HG02840 (cell line): ENCODE measurements at regions not wholly inside any gene's neighbourhood (a gene's known extent, or its start where the extent isn't known, plus 50 kb on each side); places are given as distances from the start of the nearest gene placed in this dataset.

ENCODE experiments used
- ATAC-seq: cut with Tn5 transposase; IDR thresholded peaks from one replicate; pipeline ENCODE4 v1.9.1; 2021; ENCODE audit warnings: mild to moderate bottlenecking, moderate library complexity, moderate number of reproducible peaks; ENCODE audit not compliant: unreplicated experiment, low FRiP score

GRCh38 chr15:38164061-38164460 lies 88.6 kb upstream of the SPRED1 start:
- no peak for ATAC-seq

DNA sequence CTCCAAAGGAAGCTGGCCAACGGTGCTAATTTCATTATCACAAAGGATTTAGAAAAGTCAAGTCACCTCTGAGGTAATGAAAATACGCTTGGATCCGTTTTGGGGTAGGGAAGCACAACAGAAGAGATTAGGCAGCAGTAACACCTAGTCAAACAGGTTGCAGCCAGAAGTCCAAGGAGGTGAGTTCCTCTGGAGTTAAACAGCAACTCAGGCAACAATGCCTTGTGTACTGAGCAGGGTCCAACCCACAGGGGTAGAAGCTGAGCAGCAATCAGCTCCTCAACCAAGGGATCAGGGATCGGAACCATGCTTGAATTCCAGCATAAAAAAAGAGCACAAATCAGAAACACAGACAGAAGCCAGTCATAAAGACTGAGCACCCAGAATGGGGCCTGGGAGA lies 88.1 kb upstream of the SPRED1 start:
- no peak for ATAC-seq

- ATAC-seq: no peak
Observed at GRCh38 chr15:38168467-38169070, 84.1 kb upstream of the SPRED1 start.

GRCh38 chr15:38171973-38172372 lies 80.7 kb upstream of the SPRED1 start:
- ATAC-seq: no peak

DNA sequence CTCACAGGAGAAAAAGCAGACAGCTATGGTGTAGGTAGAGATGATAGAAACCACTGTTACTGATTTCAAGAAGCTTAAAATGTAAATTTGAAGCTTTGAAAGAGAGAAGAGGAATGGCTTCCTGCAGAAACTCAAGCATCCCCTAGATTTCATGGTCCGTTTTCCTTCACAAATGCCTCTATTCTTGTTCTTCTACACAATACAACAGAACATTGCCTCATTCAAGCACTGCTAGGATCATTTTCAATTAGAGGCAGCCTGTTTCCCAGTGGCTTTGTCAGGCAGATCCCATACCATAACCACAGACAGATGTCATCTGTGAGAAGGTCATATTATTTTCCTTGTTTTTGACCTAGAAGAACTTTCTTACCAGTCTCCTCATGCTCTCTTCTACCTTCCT lies 77.9 kb upstream of the SPRED1 start:
- ATAC-seq: no peak

- ATAC-seq: no peak
Observed at GRCh38 chr15:38176155-38176554, 76.5 kb upstream of the SPRED1 start.

DNA sequence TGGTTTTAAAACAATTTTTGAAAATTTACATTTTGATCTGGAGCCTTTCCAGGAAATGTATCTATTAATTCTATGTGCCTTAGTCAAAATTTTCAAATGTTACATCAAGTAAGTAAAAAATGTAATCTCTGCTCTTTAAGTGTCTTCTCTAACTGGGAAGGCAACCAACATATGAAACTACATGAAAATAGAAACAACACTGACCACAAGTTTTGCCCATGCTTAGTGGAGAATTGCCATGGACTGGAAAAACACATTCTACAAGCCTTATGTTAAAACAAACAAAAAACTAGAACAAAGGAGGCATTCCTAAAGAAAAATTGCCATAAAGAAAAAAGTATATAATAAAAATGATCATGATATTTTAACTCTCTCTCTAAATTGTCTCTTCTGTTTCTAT lies 75.9 kb upstream of the SPRED1 start:
- ATAC-seq: no peak

GRCh38 chr15:38182900-38183299 lies 69.7 kb upstream of the SPRED1 start:
- ATAC-seq: no peak

DNA sequence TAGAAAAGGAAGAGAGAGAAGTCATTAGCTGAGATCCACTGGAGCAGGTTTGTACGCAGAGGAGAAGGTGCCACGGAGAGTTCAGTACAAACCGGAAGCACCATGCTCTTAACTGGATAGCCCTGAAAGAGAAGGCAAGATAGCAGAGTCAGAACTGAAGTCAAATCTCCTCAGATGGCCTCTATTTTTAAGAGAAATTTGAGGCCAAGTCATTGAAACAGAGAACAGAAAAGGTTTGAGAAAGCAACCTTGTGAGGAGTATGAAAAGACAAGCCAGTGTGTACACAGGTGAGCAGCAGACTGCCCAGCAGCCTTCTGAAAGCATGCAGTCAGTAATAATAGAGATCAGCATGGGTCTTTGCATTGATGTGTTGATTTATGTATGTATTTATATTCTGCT lies 66.1 kb upstream of the SPRED1 start:
- ATAC-seq: no peak

GRCh38 chr15:38187630-38188313 lies 64.9 kb upstream of the SPRED1 start:
- ATAC-seq: no peak

GRCh38 chr15:38189671-38190295 lies 62.9 kb upstream of the SPRED1 start:
- no peak for ATAC-seq

- ATAC-seq: no peak
Observed at GRCh38 chr15:38190501-38190900, 62.1 kb upstream of the SPRED1 start.

DNA sequence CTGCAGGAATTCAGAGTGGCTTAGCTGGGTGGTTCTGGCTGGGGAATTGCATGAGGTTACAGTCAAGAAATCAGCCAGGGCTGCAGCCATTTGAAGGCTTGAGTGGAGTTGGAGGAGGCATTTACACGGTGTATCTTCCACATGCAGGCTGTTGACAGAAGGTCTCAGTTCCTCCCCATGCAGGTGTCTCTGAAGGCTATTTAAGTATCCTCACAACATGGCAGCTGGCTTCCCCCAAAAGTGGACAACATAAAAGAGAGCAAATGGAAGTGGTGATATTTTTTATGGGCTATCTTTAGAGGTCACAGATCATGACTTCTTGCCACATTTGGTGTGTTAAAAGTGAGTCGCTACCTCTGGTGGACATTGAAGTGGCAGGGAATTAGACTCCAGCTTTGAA lies 60.1 kb upstream of the SPRED1 start:
- ATAC-seq: no peak

- no peak for ATAC-seq
Observed at GRCh38 chr15:38193496-38193895, 59.1 kb upstream of the SPRED1 start.

GRCh38 chr15:38195191-38195901 lies 57.3 kb upstream of the SPRED1 start:
- ATAC-seq: no peak

DNA sequence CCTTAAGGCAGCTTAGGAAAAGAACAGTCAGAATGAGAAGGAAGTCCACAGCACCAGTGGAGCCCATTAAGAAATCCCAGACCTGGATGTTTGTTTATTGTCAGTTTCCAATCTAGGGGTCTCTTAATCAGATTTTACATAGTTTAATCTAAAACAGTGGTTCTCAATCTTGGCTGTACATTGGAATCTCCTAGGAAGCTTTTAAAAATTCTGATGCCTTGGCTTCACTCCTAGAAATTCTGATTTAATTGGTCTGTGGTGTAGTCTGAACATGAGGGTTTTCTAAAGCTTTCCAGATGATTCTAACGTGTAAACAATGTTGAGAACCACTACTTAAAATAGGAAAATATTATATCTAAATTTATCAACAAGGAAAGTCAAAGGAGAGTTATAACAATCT lies 56.6 kb upstream of the SPRED1 start:
- no peak for ATAC-seq

DNA sequence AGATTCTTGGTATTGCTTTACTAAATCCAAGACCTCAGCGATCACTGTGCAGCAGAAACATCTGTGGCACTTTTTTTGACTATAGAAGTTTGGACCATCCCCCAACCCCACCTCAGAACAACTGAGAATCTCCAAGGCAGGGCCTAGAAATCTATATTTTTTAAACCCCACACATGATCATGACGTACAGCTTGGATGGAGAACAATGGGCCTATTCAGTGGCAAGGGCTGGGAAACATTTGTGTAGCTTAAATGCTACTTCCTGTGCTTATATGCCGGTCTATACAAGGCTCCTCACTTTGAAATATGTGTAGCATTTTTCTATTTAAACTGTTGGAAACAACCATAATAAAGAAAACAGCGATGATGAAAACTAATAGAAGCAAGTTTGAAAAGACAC lies 55.1 kb upstream of the SPRED1 start:
- ATAC-seq: no peak

GRCh38 chr15:38201714-38202113 lies 50.9 kb upstream of the SPRED1 start:
- no peak for ATAC-seq

DNA sequence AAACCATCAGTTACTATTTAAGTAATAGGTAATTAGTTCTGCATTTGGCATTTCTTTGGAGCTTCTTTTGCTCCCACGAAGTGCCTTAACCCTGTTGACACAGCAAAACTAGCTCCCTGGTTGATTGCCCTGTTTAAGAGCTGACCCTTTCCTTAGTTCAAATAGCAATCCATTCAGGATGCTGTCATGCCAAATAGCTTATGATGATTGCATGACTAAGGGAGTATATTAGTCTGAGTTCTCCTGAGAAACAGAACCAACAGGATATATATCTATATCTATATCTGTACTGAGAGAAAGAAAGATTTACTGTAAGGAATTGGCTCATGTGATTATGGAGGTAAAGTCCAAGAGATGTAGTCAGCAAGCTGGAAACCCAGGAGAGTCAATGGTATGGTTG lies 50.3 kb upstream of the SPRED1 start:
- no peak for ATAC-seq
